ENCODE measurements at regions not wholly inside any gene's neighbourhood (a gene's known extent, or its start where the extent isn't known, plus 50 kb on each side); places are given as distances from the start of the nearest gene placed in this dataset.

GRCh38 chr2:208827109-208827508, 420.5 kb downstream of the PTH2R start:
- H3K4me3 ChIP-seq (ENCODE audit: low read depth, low read length): no peak overlapping the region
- no peak for DNase-seq (ENCODE audit: low read depth)
- TF ChIP-seq CTCF (conservative IDR thresholded peaks at IDR 0.05; ENCODE audit: low read depth, low read length): no peak

GRCh38 chr2:208827549-208828221, 421.1 kb downstream of the PTH2R start:
- no peak for TF ChIP-seq CTCF (conservative IDR thresholded peaks at IDR 0.05; ENCODE audit: low read depth, low read length)
- DNase-seq (ENCODE audit: low read depth): no peak
- H3K4me3 ChIP-seq (ENCODE audit: low read depth, low read length): no peak overlapping the region

DNA sequence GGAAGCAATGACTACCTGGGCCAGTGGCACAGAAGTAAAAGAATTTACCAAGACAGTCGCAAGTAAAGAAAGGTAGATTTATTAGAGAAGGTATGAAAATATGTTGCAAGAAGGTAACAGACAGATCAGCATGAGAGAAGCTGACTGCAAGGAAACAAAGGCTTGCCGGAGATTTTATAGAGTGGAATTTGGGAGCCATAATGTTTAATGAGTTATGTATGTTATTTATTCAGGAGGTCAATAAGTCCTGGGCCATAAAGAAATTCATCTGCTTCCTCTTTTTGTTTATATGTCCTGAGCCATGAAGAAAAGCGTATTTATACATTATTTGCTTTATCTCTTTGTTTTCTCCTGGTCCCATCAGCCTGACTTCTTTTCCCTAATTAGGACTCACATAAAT, 423.6 kb downstream of the PTH2R start:
- TF ChIP-seq CTCF (conservative IDR thresholded peaks at IDR 0.05; ENCODE audit: low read depth, low read length): no peak
- no peak overlapping the region for H3K4me3 ChIP-seq (ENCODE audit: low read depth, low read length)
- no peak for DNase-seq (ENCODE audit: low read depth)

GRCh38 chr2:208847651-208848050, 441.1 kb downstream of the PTH2R start:
- DNase-seq (ENCODE audit: low read depth): no peak
- no peak overlapping the region for H3K4me3 ChIP-seq (ENCODE audit: low read depth, low read length)
- TF ChIP-seq CTCF (conservative IDR thresholded peaks at IDR 0.05; ENCODE audit: low read depth, low read length): no peak

GRCh38 chr2:208854717-208855116, 448.1 kb downstream of the PTH2R start:
- H3K4me3 ChIP-seq (ENCODE audit: low read depth, low read length): no peak overlapping the region
- DNase-seq (ENCODE audit: low read depth): no peak
- TF ChIP-seq CTCF (conservative IDR thresholded peaks at IDR 0.05; ENCODE audit: low read depth, low read length): no peak

GRCh38 chr2:208867374-208867773, 460.8 kb downstream of the PTH2R start:
- DNase-seq (ENCODE audit: low read depth): no peak
- no peak overlapping the region for H3K4me3 ChIP-seq (ENCODE audit: low read depth, low read length)
- no peak for TF ChIP-seq CTCF (conservative IDR thresholded peaks at IDR 0.05; ENCODE audit: low read depth, low read length)

DNA sequence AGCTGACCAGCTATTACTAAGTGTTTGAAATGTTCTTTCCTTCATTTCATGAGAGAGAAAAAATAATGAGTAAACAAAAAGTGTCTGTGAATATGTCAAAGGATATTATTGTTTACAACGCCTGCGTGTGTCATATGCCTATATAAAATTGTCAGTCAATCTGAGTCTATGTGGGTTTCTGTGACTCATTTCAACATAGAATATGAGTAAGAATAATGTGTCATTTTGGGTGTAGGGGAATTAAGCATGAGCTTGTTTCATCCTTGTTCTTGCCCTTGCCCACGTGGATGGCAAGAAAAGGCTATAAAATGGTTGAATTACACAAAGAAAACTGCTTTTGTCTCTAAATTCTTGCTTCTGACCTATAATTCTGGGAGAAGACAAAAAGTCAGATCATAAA, 466.0 kb downstream of the PTH2R start:
- no peak overlapping the region for H3K4me3 ChIP-seq (ENCODE audit: low read depth, low read length)
- no peak for DNase-seq (ENCODE audit: low read depth)
- no peak for TF ChIP-seq CTCF (conservative IDR thresholded peaks at IDR 0.05; ENCODE audit: low read depth, low read length)
